Keratinocyte (primary cell): ENCODE measurements at regions not wholly inside any gene's neighbourhood (a gene's known extent, or its start where the extent isn't known, plus 50 kb on each side); places are given as distances from the start of the nearest gene placed in this dataset.

Experiments used
- DNase-seq: peaks from one replicate; pipeline ENCODE4 v3.0.0-alpha.2; 2011; ENCODE audit warnings: low read depth, missing footprints, low spot score
- FAIRE-seq: peaks from 2 replicates; lab custom pipeline; 2011; peaks lifted over from hg19 to GRCh38; lab: Jason Lieb, UNC
- H2AFZ ChIP-seq: 2 replicates; pipeline ENCODE4 v1.6.0; 2012; ENCODE audit warnings: low read length, control low read depth, inconsistent platforms; ENCODE audit not compliant: control insufficient read depth
- H3K27ac ChIP-seq: 2 replicates; pipeline ENCODE4 v1.5.1; 2011; ENCODE audit warnings: low read length; ENCODE audit not compliant: control insufficient read depth, insufficient read depth
- H3K27me3 ChIP-seq: 3 replicates; pipeline ENCODE4 v1.6.0; 2011; ENCODE audit warnings: low read length; ENCODE audit not compliant: control insufficient read depth, insufficient read depth; ENCODE audit errors: extremely low read depth
- H3K36me3 ChIP-seq, 2 experiments: 2 replicates in 1 of 2; 3 replicates in 1 of 2; pipeline ENCODE4 v1.5.1; 2011; ENCODE audit warnings: low read length in 2 of 2, mild to moderate bottlenecking in 1 of 2; ENCODE audit not compliant: control insufficient read depth in 2 of 2, insufficient read depth in 2 of 2; ENCODE audit errors: extremely low read depth in 1 of 2
- H3K4me1 ChIP-seq: 3 replicates; pipeline ENCODE4 v1.5.1; 2011; ENCODE audit warnings: low read length; ENCODE audit not compliant: control insufficient read depth, insufficient read depth; ENCODE audit errors: extremely low read depth
- H3K4me2 ChIP-seq: 3 replicates; pipeline ENCODE4 v1.6.0; 2011; ENCODE audit warnings: low read depth, low read length; ENCODE audit not compliant: control insufficient read depth, insufficient read depth; ENCODE audit errors: extremely low read depth
- H3K4me3 ChIP-seq, 3 experiments: fragments of 200-600 bp in 1 of 3; sonication (generic) in 1 of 3; 2 replicates in 2 of 3; 3 replicates in 1 of 3; pipeline ENCODE4 v1.5.1; 2011 to 2016; ENCODE audit warnings: low read length in 3 of 3, mild to moderate bottlenecking in 3 of 3, control low read depth in 2 of 3, inconsistent platforms in 1 of 3, low read depth in 1 of 3, mixed read lengths in 1 of 3, mixed run types in 1 of 3, moderate library complexity in 1 of 3; ENCODE audit not compliant: control insufficient read depth in 2 of 3, insufficient read depth in 2 of 3; ENCODE audit errors: extremely low read depth in 1 of 3
- H3K79me2 ChIP-seq: 2 replicates; pipeline ENCODE4 v1.6.0; 2012; ENCODE audit warnings: low read length; ENCODE audit not compliant: control insufficient read depth, insufficient read depth
- H3K9ac ChIP-seq: 3 replicates; pipeline ENCODE4 v1.6.0; 2011; ENCODE audit warnings: low read length; ENCODE audit not compliant: control insufficient read depth, insufficient read depth; ENCODE audit errors: extremely low read depth
- H3K9me1 ChIP-seq: 3 replicates; pipeline ENCODE4 v1.6.0; 2011; ENCODE audit warnings: low read length; ENCODE audit not compliant: control insufficient read depth, insufficient read depth; ENCODE audit errors: extremely low read depth
- H3K9me3 ChIP-seq: 2 replicates; pipeline ENCODE4 v1.5.1; 2012; ENCODE audit warnings: low read depth, low read length; ENCODE audit not compliant: control insufficient read depth
- H4K20me1 ChIP-seq: 3 replicates; pipeline ENCODE4 v1.6.0; 2011; ENCODE audit warnings: low read length; ENCODE audit not compliant: control insufficient read depth, insufficient read depth; ENCODE audit errors: extremely low read depth
- CTCF ChIP-seq, 3 experiments: IDR thresholded peaks in 1 of 3; conservative IDR thresholded peaks in 1 of 3; optimal IDR thresholded peaks in 1 of 3; 2 replicates in 2 of 3; 3 replicates in 1 of 3; pipeline versions ENCODE3 to v1.5.1; 2011; ENCODE audit warnings: low read length in 3 of 3, mild to moderate bottlenecking in 3 of 3, moderate library complexity in 2 of 3, control low read depth in 1 of 3, inconsistent platforms in 1 of 3; ENCODE audit not compliant: insufficient read depth in 2 of 3; ENCODE audit errors: extremely low read depth in 1 of 3
- EZH2 ChIP-seq: IDR thresholded peaks from one replicate; pipeline ENCODE4 v1.6.1; 2012; ENCODE audit warnings: inconsistent platforms, mild to moderate bottlenecking, low read length, moderate library complexity
- dilution Hi-C: fragments of 300-500 bp; cut with MboI; formaldehyde crosslinking; loops from one replicate; pipeline ENCODE4 v1.7.0; 2020; ENCODE audit warnings: low sequenced_read_pairs; ENCODE audit not compliant: extremely low pct_ligation_motif_present

GRCh38 chr14:25875475-25875874 is 722.4 kb downstream of the NOVA1 start:
- Histone ChIP-seq H3K36me3 (no peaks in the 10 kb centered on the region), H3K4me3 (no peak overlapping the region), H3K9ac (no peak overlapping the region), H3K79me2 (no peaks in the 10 kb centered on the region), H3K9me3 (no peaks in the 10 kb centered on the region), H4K20me1 (no peaks in the 10 kb centered on the region), H3K9me1 (no peaks in the 10 kb centered on the region), H3K27me3 (no peaks in the 10 kb centered on the region), H3K4me1 (no peaks in the 10 kb centered on the region), H2AFZ (no peak overlapping the region), H3K27ac (no peak overlapping the region), H3K4me2 (no peak overlapping the region)
- dilution Hi-C loops: no loop called here
- FAIRE-seq (no peak), DNase-seq (no peak)
- TF ChIP-seq CTCF (optimal IDR thresholded peaks at IDR 0.05 in 1 of 3, IDR thresholded peaks at IDR 0.05 in 1 of 3, conservative IDR thresholded peaks at IDR 0.05 in 1 of 3; ENCODE audit: extremely low read depth in 1 of 3, insufficient read depth in 2 of 3, low read length in 3 of 3) (no peak), EZH2 (no peak)

- H3K4me2 ChIP-seq: no peak overlapping the region
- no peak overlapping the region for H3K4me3 ChIP-seq
- no peak overlapping the region for H3K9ac ChIP-seq
- no peak overlapping the region for H2AFZ ChIP-seq
- H3K36me3 ChIP-seq: no peaks in the 10 kb centered on the region
- DNase-seq (no peak), FAIRE-seq (no peak)
- H3K27me3 ChIP-seq: no peaks in the 10 kb centered on the region
- TF ChIP-seq CTCF (optimal IDR thresholded peaks at IDR 0.05 in 1 of 3, IDR thresholded peaks at IDR 0.05 in 1 of 3, conservative IDR thresholded peaks at IDR 0.05 in 1 of 3; ENCODE audit: extremely low read depth in 1 of 3, insufficient read depth in 2 of 3, low read length in 3 of 3): no peak
- no peak for TF ChIP-seq EZH2
- dilution Hi-C loops: no loop called here
- H3K79me2 ChIP-seq: no peaks in the 10 kb centered on the region
- no peaks in the 10 kb centered on the region for H4K20me1 ChIP-seq
- no peaks in the 10 kb centered on the region for H3K9me3 ChIP-seq
- no peaks in the 10 kb centered on the region for H3K9me1 ChIP-seq
- H3K27ac ChIP-seq: no peak overlapping the region
- H3K4me1 ChIP-seq: no peaks in the 10 kb centered on the region
Measured at GRCh38 chr14:25869854-25870253, 728.0 kb downstream of the NOVA1 start.
